ENCODE measurements at regions not wholly inside any gene's neighbourhood (a gene's known extent, or its start where the extent isn't known, plus 50 kb on each side); places are given as distances from the start of the nearest gene placed in this dataset.

DNA sequence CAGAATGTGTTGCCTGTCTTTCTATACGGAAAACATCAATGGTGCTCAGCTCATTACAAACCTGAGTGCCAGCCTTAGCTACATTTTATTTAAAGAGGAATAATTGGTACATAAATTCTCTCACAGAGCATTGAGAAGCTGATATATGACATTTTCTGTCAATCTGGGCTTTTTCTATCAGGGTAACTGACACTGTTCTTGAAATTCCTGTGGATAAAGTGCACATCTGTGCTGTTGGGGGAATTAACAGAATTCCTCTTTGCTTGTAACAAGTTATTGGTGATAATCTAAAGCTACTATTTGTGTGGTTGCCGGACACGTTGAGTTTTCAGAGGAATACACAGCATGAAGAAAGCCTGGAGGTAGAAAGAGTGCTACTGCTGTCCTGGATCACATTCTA, 668.6 kb downstream of the SORCS1 start:
- TF ChIP-seq, protein P1, sequence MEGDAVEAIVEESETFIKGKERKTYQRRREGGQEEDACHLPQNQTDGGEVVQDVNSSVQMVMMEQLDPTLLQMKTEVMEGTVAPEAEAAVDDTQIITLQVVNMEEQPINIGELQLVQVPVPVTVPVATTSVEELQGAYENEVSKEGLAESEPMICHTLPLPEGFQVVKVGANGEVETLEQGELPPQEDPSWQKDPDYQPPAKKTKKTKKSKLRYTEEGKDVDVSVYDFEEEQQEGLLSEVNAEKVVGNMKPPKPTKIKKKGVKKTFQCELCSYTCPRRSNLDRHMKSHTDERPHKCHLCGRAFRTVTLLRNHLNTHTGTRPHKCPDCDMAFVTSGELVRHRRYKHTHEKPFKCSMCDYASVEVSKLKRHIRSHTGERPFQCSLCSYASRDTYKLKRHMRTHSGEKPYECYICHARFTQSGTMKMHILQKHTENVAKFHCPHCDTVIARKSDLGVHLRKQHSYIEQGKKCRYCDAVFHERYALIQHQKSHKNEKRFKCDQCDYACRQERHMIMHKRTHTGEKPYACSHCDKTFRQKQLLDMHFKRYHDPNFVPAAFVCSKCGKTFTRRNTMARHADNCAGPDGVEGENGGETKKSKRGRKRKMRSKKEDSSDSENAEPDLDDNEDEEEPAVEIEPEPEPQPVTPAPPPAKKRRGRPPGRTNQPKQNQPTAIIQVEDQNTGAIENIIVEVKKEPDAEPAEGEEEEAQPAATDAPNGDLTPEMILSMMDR (IDR thresholded peaks at IDR 0.05 in 8 of 11, conservative IDR thresholded peaks at IDR 0.05 in 3 of 11): no peak
- TF ChIP-seq POLR2A (IDR thresholded peaks at IDR 0.05) (no peak), POLR2AphosphoS5 (IDR thresholded peaks at IDR 0.05) (no peak)

Measured in spleen (tissue), 7 donors.